ENCODE measurements at regions not wholly inside any gene's neighbourhood (a gene's known extent, or its start where the extent isn't known, plus 50 kb on each side); places are given as distances from the start of the nearest gene placed in this dataset.

- DNase-seq (ENCODE audit: low spot score) = no peak
- peaks cover 2 to 10% (median 6%) of the 10 kb centered on the region in 4 donors for H3K9me3 ChIP-seq (ENCODE audit: control insufficient read depth in 4 of 4, low read length in 3 of 4)
- H3K27ac ChIP-seq (ENCODE audit: low read depth in 1 of 2, low read length in 2 of 2) = no peak overlapping the region
- no peaks in the 10 kb centered on the region for H3K36me3 ChIP-seq (ENCODE audit: control insufficient read depth in 4 of 4, insufficient read depth in 3 of 4, low read depth in 1 of 4, low read length in 3 of 4)
- no peaks in the 10 kb centered on the region for H3K4me1 ChIP-seq (ENCODE audit: control insufficient read depth in 4 of 4, insufficient read depth in 4 of 4, low read length in 3 of 4)
- peaks cover 0 to 4% (median 0%) of the 10 kb centered on the region in 4 donors for H3K27me3 ChIP-seq (ENCODE audit: control insufficient read depth in 4 of 4, insufficient read depth in 4 of 4, low read length in 3 of 4)
- WGBS = 17% methylated on average over 1 of the region's 1 CpG
- H3K4me3 ChIP-seq (ENCODE audit: low read depth in 1 of 3, low read length in 3 of 3) = no peak overlapping the region
- TF ChIP-seq TAF1 (conservative IDR thresholded peaks at IDR 0.05) (no peak), NR2F2 (IDR thresholded peaks at IDR 0.05) (no peak), HNF4A (conservative IDR thresholded peaks at IDR 0.05) (no peak), RXRA (IDR thresholded peaks at IDR 0.05) (no peak), EGR1 (IDR thresholded peaks at IDR 0.05; ENCODE audit: low read depth in 2 of 2) (no peak), SP1 (IDR thresholded peaks at IDR 0.05) (no peak), GABPA (IDR thresholded peaks at IDR 0.05 in 1 of 2, conservative IDR thresholded peaks at IDR 0.05 in 1 of 2) (no peak), JUND (IDR thresholded peaks at IDR 0.05) (no peak), MAX (IDR thresholded peaks at IDR 0.05) (no peak), ZBTB33 (IDR thresholded peaks at IDR 0.05) (no peak), RAD21 (IDR thresholded peaks at IDR 0.05) (no peak), REST (IDR thresholded peaks at IDR 0.05) (no peak), ATF3 (IDR thresholded peaks at IDR 0.05) (no peak)
- no peak overlapping the region for H3K9ac ChIP-seq (ENCODE audit: low read depth in 1 of 2, low read length in 2 of 2)
Measured at GRCh38 chr6:168817558-168818159, 376.7 kb downstream of the SMOC2 start.

- Histone ChIP-seq H3K4me3 (ENCODE audit: low read depth in 1 of 3, low read length in 3 of 3) (no peak overlapping the region), H3K27ac (ENCODE audit: low read depth in 1 of 2, low read length in 2 of 2) (no peak overlapping the region), H3K27me3 (ENCODE audit: control insufficient read depth in 4 of 4, insufficient read depth in 4 of 4, low read length in 3 of 4) (peaks cover 0 to 4% (median 0%) of the 10 kb centered on the region in 4 donors), H3K9ac (ENCODE audit: low read depth in 1 of 2, low read length in 2 of 2) (no peak overlapping the region), H3K4me1 (ENCODE audit: control insufficient read depth in 4 of 4, insufficient read depth in 4 of 4, low read length in 3 of 4) (no peaks in the 10 kb centered on the region), H3K9me3 (ENCODE audit: control insufficient read depth in 4 of 4, low read length in 3 of 4) (peaks cover 2 to 10% (median 6%) of the 10 kb centered on the region in 4 donors), H3K36me3 (ENCODE audit: control insufficient read depth in 4 of 4, insufficient read depth in 3 of 4, low read depth in 1 of 4, low read length in 3 of 4) (no peaks in the 10 kb centered on the region)
- TF ChIP-seq EGR1 (IDR thresholded peaks at IDR 0.05; ENCODE audit: low read depth in 2 of 2) (no peak), SP1 (IDR thresholded peaks at IDR 0.05) (no peak), FOXA2 (IDR thresholded peaks at IDR 0.05) (no peak), JUND (IDR thresholded peaks at IDR 0.05) (no peak), ATF3 (IDR thresholded peaks at IDR 0.05) (no peak), HNF4A (conservative IDR thresholded peaks at IDR 0.05) (no peak), CTCF (IDR thresholded peaks at IDR 0.05; ENCODE audit: low read depth, low read length, missing input control) (no peak), YY1 (IDR thresholded peaks at IDR 0.05) (no peak), TAF1 (conservative IDR thresholded peaks at IDR 0.05) (no peak)
- whole genome bisulfite sequencing = 53% methylated on average over 5 of the region's 5 CpGs
- no peak for DNase-seq (ENCODE audit: low spot score)
Measured at GRCh38 chr6:168815229-168815628, 374.2 kb downstream of the SMOC2 start.

Data from liver (tissue), 8 donors.